Left lung (tissue), 4 donors: ENCODE measurements at regions not wholly inside any gene's neighbourhood (a gene's known extent, or its start where the extent isn't known, plus 50 kb on each side); places are given as distances from the start of the nearest gene placed in this dataset.

Source experiments
- ATAC-seq: fragments of 200-7000 bp; cut with Tn5 transposase; one replicate; pipeline ENCODE4 v1.9.1; 2020; ENCODE audit warnings: moderate library complexity
- DNase-seq, 4 donors: peaks; one replicate each; pipeline ENCODE4 v3.0.0-alpha.2; 2013 to 2020
- H3K27ac ChIP-seq, 2 donors: fragments of 200-600 bp; sonication (generic) in 1 of 2; one replicate each; pipeline versions ENCODE4 v1.5.0 to v1.8.0; 2020 to 2021
- H3K27me3 ChIP-seq, 2 donors: fragments of 200-600 bp; sonication (generic) in 1 of 2; one replicate each; pipeline versions ENCODE4 v1.5.0 to v1.8.0; 2020 to 2021
- H3K36me3 ChIP-seq, 2 donors: fragments of 200-600 bp; sonication (generic) in 1 of 2; one replicate each; pipeline versions ENCODE4 v1.5.0 to v1.8.0; 2020 to 2021
- H3K4me1 ChIP-seq, 2 donors: fragments of 200-600 bp; one replicate each; pipeline ENCODE4 v1.8.0; 2021
- H3K4me3 ChIP-seq, 2 donors: fragments of 200-600 bp; sonication (generic) in 1 of 2; one replicate each; pipeline versions ENCODE4 v1.5.0 to v1.8.0; 2020 to 2021; ENCODE audit warnings: mild to moderate bottlenecking in 1 of 2
- H3K9me3 ChIP-seq, 2 donors: fragments of 200-600 bp; sonication (generic) in 1 of 2; one replicate each; pipeline versions ENCODE4 v1.5.0 to v1.8.0; 2020 to 2021
- intact Hi-C, 2 donors: fragments of 100-400 bp; cut with DNase I; formaldehyde crosslinking; loops; one replicate each; pipeline versions ENCODE4 v1.11.2 to v1.14.2; 2022
- TF ChIP-seq, protein P1 (sequence below), 2 donors: fragments of 200-600 bp; sonication (generic) in 1 of 2; IDR thresholded peaks; one replicate each; pipeline versions ENCODE4 v1.5.0 to v1.8.0; 2021; ENCODE audit warnings: antibody characterized with exemption in 2 of 2
- donor health status: DM: no; HTN: yes; CAD: no.
- donor health status: DM: no; HTN: no; CAD: no.

- Histone ChIP-seq H3K9me3 (no peaks in the 10 kb centered on the region), H3K27ac (no peak overlapping the region), H3K4me1 (peaks cover 10% of the 10 kb centered on the region in 2 donors), H3K36me3 (no peaks in the 10 kb centered on the region), H3K4me3 (no peak overlapping the region), H3K27me3 (peaks cover 0 to 39% of the 10 kb centered on the region in 2 donors)
- DNase-seq = no peak
- TF ChIP-seq, protein P1, sequence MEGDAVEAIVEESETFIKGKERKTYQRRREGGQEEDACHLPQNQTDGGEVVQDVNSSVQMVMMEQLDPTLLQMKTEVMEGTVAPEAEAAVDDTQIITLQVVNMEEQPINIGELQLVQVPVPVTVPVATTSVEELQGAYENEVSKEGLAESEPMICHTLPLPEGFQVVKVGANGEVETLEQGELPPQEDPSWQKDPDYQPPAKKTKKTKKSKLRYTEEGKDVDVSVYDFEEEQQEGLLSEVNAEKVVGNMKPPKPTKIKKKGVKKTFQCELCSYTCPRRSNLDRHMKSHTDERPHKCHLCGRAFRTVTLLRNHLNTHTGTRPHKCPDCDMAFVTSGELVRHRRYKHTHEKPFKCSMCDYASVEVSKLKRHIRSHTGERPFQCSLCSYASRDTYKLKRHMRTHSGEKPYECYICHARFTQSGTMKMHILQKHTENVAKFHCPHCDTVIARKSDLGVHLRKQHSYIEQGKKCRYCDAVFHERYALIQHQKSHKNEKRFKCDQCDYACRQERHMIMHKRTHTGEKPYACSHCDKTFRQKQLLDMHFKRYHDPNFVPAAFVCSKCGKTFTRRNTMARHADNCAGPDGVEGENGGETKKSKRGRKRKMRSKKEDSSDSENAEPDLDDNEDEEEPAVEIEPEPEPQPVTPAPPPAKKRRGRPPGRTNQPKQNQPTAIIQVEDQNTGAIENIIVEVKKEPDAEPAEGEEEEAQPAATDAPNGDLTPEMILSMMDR (IDR thresholded peaks at IDR 0.05) = no peak
- intact Hi-C loops = no loop called here
- ATAC-seq = no peak
These were observed 384.1 kb downstream of the MN1 start for GRCh38 chr22:27417421-27417814.

- no peak overlapping the region for H3K4me3 ChIP-seq
- ATAC-seq (no peak), DNase-seq (no peak)
- H3K4me1 ChIP-seq = peaks cover 10% of the 10 kb centered on the region in 2 donors
- no peaks in the 10 kb centered on the region for H3K9me3 ChIP-seq
- H3K27ac ChIP-seq = no peak overlapping the region
- peaks cover 0 to 39% of the 10 kb centered on the region in 2 donors for H3K27me3 ChIP-seq
- TF ChIP-seq, protein P1 (IDR thresholded peaks at IDR 0.05) = no peak
- intact Hi-C loops = no loop called here
- H3K36me3 ChIP-seq = no peaks in the 10 kb centered on the region
These were observed 383.3 kb downstream of the MN1 start for GRCh38 chr22:27418261-27418660.

- no peaks in the 10 kb centered on the region for H3K9me3 ChIP-seq
- no peaks in the 10 kb centered on the region for H3K36me3 ChIP-seq
- intact Hi-C loops = no loop called here
- no peak overlapping the region for H3K27ac ChIP-seq
- DNase-seq (no peak), ATAC-seq (no peak)
- H3K4me3 ChIP-seq = no peak overlapping the region
- TF ChIP-seq, protein P1 (IDR thresholded peaks at IDR 0.05) = no peak
- H3K27me3 ChIP-seq = peaks cover 0 to 33% of the 10 kb centered on the region in 2 donors
- H3K4me1 ChIP-seq = peaks cover 10% of the 10 kb centered on the region in 2 donors
These were observed 382.1 kb downstream of the MN1 start for GRCh38 chr22:27419473-27419872.

- H3K27me3 ChIP-seq = peaks cover 0 to 29% of the 10 kb centered on the region in 2 donors
- DNase-seq (no peak), ATAC-seq (no peak)
- intact Hi-C loops = no loop called here
- peaks cover 10% of the 10 kb centered on the region in 2 donors for H3K4me1 ChIP-seq
- no peaks in the 10 kb centered on the region for H3K36me3 ChIP-seq
- no peaks in the 10 kb centered on the region for H3K9me3 ChIP-seq
- TF ChIP-seq, protein P1 (IDR thresholded peaks at IDR 0.05) = no peak
- peak overlapping the region in 1 of 2 donors; percentile 59 for H3K27ac ChIP-seq
- no peak overlapping the region for H3K4me3 ChIP-seq
These were observed 381.2 kb downstream of the MN1 start for GRCh38 chr22:27420195-27420816.

- peak; percentile 79 for ATAC-seq
These were observed 380.7 kb downstream of the MN1 start for GRCh38 chr22:27420817-27421361.

More at GRCh38 chr22:27420817-27421361, 380.7 kb downstream of the MN1 start:
- H3K27me3 ChIP-seq = peaks cover 0 to 25% of the 10 kb centered on the region in 2 donors
- no peaks in the 10 kb centered on the region for H3K36me3 ChIP-seq
- H3K27ac ChIP-seq = peak overlapping the region in 1 of 2 donors; percentile 59
- no peaks in the 10 kb centered on the region for H3K9me3 ChIP-seq
- H3K4me1 ChIP-seq = peaks cover 10% of the 10 kb centered on the region in 2 donors
- H3K4me3 ChIP-seq = no peak overlapping the region
- peak in 3 of 4 donors; percentile 63 to 90 (median 82) for DNase-seq
- TF ChIP-seq, protein P1 (IDR thresholded peaks at IDR 0.05) = no peak
- intact Hi-C loops = no loop called here
